ENCODE measurements at regions not wholly inside any gene's neighbourhood (a gene's known extent, or its start where the extent isn't known, plus 50 kb on each side); places are given as distances from the start of the nearest gene placed in this dataset.

DNA sequence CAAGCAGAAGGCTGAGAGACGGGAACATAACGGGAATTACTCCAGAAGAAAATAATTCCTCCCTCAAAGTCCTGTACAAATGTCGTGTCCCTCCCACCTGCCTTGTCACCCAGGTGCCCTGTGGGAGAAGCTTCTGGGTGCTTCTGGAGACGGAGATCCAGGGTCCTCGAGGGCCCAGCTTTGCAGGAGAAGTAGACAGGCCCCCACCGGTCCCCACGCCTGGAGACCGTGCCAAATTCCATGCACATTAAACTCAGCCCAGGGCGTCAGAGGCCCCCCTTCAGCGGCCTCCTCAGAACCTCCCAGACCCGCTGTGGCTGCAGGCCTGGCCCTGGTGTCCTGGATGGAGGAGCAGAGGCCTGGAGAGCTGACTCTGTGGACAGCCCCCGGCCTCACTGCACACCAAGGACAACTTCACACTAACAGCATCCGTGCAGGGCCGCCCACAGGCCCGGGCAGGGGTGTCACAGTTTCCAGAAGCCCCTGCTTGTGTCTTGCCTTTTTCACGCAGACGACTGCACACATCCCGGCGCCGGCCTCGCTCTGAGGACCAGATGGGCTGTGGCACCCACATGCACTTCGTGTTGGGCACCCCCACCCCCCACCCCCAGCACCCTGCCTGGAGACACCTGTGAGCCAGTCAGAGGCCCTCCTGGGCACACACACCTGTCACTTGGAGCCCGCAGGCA, 734.3 kb downstream of the BRD1 start:
- no peak for DNase-seq

DNA sequence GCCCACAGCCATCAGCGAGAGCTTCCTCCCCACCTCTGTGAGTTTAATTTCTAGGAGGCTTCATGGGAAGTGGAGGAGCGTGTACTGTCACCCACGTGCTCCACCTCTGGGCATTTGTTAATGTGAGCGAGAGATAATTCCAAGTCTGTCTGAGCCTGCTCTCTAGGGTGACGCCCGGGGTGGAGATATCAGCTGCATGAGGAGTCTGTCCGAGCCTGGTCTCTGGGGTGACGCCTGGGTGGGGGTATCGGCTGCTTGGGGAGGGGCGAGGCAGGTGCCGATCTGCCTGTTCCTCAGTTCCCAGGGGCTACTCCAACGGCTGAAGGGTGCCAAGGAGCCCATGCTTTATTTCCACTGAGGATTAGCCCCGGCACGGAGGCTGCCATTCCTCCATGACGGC, 735.0 kb downstream of the BRD1 start:
- DNase-seq: no peak

DNA sequence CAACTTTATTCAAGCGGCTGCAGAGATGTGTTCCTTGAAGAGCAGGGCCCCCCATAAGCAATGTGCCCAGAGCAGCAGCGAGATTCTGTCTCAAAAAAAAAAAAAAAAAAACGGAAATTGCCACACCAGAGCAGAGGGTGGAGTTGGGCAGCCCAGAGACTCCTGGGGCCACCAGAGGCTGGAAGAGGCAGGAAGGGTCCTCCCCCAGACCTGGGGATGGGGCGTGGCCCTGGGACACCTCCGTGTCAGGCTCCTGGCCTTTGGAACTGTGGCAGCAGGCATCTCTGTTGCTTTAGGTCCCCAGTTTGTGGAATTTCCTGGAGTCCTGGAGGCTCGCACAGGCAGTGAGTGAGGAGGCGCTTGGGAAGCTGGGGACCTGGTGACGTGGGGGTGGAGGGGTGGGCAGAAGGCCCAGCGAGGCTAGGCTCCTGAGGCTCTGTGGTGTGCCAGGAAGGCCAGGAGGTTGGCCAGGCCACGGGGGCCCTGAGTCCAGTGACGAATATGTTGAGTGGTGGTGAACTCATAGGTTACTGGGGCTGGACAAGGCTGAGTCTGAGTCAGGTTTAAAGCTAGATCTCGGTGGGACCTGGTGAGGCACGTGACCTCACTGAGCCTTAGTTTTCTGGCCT, 735.6 kb downstream of the BRD1 start:
- no peak for DNase-seq

DNA sequence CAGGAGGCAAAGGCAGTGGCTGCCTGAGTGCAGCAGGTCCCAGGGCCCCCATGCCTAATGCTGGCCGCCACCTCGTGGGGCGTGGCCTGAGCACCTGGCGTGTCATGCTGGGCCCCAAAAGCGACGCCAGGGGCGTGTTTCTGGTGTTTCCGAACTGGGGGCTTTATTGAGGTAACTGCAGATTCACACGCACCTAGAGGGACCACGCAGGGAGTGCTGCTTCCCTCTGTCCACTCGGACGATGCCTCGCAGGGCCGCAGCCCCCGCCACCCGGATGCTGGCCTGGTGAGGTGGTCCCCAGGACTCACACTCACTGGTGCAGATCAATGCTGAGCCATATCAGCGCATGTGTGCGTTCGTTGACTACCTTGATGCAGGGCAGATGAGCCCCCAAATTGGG, 736.2 kb downstream of the BRD1 start:
- no peak for DNase-seq

DNA sequence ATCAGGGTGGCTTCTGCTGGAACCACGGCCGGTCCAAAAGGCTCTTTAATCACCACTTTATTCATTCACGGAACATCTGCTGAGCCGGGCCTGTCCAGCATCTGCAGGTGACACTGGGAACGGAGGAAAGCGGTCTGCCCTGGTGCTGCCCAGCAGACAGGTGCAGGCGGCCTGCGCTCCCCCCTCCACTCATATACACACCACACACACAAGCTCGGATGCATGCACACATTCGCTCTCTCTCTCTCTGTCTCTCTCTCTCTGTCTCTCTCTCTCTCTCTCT, 736.9 kb downstream of the BRD1 start:
- no peak for DNase-seq

DNA sequence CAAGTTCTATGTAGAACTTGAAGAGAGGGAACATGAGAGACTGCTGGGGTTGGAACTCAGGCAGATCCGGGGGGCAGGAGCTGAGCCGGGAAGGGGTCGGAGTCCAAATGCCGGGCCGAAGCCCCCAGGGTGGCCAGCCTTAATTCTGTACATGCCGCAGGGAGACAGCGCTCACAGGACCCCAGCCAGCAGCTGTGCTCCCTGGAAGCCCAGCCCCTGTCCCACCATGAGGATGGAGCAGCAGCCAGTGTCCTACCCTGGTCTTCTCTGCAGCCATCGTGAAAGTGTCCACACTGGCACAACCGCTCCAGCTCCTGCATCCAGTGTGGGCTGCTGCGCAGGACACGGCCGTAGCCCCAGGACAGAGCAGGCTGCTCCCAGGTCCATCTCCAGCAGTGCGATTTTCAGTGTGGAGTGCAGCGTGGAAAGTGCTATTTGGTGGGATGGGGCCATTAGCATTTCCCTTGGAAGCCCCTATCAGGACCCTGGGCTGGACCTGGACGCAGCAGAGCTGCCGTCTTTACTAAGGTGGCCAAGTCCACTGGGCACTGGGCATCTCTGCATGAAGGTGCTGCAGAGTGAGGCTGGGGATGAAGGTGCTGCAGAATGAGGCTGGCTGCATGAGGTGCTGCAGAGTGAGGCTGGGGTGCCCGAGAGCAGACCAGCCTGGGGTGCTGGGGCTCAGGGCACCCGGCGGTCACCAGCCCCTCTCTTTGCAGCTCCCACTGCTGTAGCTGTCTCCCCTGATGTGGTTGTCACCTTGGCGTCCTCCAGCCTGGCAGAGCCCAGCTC, 737.4 kb downstream of the BRD1 start:
- no peak for DNase-seq

DNA sequence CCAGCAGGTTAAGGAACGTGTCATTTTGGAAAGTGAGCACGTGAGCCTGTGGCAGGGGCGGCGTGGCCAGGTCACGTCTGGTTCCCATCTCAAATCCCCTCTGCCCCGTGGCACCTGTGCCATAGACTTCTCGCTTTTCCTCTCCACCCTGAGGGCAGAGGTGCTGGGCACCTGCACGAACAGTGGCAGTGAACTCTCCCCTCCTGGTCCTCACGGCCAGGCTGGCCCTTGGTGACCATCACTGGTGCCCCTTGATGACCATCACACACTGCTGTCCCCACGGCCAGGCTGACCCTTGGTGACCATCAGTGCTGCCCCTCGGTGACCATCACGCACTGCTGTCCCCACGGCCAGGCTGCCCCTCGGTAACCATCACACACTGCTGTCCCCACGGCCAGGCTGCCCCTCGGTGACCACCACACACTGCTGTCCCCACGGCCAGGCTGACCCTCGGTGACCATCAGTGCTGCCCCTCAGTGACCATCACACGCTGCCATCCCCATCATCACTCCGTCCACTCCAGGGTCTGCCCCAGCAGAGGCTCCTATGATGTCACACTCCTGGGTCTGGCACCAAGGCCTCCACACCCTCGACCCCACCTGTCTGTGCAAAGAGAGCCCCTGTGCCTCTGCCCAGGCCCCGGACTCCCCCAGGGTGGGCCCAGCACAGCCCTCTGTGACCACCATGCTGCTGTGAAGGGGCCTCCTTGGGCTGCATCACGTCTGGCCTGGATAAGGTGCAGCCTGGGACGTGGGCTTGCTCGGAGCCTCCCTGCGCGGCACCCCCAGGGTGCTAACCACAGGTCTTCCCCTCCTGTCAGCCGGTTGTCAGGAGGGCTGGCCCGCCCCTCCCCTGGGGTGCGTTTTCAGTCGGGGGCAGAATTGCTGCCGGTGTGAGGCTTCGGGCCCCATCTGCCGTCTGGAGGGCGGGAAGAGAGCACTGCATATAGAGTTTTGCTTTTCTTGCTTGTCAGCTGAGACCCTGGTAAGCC, 738.6 kb downstream of the BRD1 start:
- no peak for DNase-seq

DNA sequence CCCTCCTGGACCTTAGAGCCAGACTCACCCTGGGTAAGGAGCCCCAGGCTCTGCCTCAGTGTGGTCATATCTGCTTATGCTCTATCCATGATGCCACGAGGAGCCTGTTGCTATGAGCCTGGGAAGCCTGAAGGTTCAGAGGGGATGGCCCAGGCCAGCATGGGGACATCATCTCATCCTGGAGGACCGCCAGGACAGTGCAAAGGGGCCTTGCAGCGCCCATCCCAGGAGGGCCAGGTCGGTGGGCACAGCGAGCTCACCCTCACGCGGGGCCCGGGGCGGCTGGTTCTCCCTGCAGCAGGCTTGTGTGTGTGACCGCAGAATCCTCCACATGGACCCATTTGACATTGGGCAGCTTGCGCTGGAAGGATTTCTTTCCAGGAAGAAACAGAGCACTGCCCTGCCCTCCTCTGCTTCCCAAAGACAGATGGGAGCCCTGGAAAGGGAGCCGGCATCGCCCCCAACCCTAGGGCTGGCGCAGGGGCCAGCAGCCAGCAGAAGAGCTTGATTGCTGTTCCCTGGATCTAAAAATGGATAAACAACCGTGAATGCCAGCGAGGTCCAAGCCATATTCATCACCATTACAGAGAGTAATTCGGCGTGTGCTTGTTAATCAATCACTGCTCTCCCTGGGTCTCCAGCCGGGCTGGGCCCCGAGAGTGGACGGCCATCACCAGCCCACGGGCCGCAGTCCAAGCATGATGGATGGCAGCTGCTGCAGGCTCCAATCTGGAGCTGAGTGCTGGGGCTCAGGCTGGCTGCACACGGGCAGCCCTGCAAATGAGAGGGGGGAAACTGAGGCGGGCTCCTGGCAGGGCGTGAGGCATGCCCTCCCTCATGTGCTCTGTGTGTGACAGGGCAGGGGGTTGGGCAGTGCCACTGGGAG, 739.7 kb downstream of the BRD1 start:
- DNase-seq: no peak

DNA sequence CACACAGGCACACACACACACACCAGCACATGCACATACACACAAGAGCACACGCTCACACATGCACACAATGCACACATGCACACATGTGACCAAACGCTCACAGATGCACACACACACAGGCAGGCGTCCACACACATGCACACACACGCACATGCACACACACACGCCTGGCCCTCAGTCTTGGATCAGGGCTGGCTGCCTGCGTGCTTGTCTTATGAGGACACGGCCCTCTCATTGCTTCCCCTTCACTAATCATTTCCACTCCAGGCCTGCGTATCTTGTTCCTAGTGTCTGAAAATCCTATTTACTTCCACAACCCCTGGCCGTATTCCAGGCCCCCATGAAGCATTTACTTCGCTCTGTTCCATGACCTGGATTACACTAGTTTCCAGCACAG, 740.5 kb downstream of the BRD1 start:
- no peak for DNase-seq

DNA sequence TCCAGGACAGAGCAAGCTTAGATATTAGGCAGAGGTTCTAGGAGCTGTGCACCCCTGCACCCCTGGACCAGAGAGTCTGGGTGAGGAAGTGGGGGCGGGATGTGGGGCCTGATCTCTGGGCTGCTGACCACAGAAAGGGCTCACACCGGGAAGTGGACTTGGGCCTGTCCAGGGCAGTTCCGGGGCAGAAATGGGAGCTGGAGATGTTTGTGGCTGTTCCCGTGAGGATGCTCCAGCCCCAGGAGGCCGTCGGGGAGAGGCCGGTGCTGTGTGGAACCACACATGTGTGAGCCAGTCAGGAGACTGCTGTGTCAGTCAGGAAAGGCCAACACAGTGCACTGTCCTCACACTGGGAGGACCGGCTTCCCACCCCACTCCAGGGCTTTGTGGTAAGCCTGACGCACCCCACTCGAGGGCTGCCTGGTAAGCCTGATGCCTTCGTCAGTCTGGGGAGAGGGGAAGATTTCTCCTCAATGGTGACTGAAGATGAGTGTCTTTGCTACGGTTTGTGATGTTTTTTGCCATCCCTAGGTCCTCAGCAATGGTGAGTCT, 741.0 kb downstream of the BRD1 start:
- no peak for DNase-seq

DNA sequence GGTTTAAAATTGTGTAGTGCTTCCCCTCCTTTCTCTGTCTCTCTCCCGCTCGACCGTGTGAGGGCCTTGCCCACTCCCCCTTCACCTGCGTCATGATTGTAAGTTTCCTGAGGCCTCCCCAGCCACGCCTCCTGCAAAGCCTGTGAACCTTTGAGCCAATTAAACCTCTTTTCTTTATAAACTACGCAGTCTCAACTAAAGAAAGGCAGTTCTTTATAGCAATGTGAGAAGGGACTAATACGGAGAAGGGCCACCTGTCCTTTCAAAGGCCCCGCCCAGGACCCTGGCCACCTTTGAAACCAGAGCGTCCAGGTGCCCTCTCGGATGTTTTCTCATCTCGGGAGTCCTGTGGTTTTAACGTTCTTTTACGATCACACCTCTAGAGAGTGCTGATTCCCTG, 741.5 kb downstream of the BRD1 start:
- DNase-seq: no peak

DNA sequence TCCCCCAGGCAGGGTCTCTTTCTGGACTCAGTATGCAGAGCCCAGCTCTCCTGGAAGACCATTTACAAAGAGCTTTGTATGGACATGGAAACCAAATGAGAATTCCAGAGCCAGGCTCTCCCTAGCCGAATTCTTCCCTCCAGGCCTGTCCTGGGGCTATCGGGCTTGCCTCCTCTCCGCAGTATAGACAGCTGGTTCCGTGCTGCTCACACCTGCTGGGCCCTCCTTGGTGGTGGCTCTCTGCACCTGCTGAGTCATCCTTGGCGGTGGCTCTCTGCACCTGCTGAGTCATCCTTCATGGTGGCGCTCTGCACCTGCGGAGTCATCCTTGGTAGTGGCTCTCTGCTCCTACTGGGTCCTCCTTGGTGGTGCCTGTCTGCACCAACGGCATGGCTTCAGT, 743.5 kb downstream of the BRD1 start:
- no peak for DNase-seq

DNA sequence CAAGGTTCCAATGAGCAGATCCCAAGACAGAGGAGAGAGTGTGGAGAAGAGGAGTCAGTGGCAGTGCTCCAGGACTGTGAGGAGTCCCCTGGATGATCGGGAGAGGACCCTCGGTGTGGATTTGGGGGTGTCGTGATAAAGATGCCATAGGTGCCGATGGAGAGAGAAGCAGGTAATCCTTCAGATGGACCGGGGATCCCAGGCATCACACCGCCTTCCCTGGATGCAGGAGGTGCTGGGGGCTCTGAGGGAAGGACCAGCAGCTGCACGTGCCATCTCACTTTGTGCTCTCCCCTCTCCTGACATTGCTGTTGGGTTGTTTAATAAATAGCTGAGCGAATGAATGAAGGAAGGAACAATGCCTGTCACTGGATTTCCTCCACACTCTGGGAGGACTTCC, 744.1 kb downstream of the BRD1 start:
- no peak for DNase-seq

DNA sequence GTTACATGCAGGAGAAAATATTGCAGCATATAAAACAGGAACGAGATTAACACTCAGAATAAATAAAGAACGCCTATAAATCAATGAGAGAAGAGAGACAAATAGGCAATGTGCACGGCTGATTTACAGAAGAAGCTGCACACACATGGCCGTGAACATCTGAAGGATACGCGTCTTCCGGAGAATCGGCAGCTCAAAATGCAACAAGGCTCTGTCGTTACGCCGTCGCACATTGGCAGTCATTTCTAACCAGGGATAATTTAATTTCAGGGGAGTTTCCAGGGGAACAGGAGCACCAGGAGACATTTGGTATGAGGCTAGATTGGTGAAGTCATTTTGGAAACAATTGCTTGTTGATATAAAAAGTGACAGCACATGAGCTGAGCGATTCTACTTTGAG, 745.2 kb downstream of the BRD1 start:
- no peak for DNase-seq

DNA sequence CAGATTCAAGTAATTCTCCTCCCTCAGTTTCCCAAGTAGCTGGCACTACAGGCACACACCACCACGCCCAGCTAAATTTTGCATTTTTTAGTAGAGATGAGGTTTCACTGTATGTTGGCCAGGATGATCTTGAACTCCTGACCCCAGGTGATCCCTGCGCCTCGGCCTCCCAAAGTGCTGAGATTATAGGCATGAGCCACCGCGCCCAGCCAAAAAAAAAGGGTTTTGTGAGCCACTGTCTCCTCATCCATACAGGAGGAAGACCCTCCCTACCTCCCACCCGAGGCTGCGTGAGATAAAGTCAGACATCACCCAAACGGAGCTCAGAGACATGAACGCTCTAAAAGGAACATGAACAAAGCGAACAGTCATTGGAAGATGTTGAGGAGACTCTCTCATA, 745.7 kb downstream of the BRD1 start:
- DNase-seq: no peak

DNA sequence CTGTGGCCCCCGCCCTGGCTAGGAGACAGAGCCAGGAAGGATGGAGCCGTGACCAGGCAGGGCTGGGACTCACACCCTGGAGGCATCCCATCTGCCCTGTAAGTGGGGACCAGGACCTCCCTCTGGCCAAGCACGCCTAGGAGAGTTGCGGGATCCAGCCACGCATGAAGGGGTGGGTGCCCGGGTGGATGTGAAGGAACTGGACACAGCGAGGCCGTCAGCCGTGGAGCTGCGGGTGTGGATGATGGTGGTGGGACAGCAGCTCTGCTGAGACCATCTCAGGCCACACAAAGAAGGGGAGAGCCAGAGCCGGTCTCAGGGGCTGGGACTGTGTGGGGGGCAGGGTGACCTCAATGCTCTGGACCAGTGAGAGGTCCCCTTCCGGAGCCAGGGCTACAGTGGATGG, 746.4 kb downstream of the BRD1 start:
- DNase-seq: no peak

DNA sequence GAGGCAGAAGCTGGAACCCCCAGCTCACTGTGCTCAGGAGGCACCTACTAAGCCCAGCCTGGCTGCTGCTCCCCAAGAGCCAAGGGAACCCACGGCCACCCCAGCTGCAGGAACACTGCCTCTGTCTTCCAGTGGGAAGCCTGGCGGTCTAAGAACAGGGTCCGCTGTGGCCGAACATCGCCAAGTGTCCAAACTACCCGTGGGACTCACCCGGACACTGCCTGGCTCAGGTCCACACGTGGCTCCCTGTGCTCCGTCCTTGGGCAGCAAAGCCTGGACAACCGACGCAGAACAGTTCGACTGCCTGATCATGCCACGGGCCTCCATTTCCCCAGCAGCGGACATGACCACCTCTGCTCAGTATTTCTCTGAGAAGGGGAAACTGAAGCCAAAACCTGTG, 747.0 kb downstream of the BRD1 start:
- no peak for DNase-seq

DNA sequence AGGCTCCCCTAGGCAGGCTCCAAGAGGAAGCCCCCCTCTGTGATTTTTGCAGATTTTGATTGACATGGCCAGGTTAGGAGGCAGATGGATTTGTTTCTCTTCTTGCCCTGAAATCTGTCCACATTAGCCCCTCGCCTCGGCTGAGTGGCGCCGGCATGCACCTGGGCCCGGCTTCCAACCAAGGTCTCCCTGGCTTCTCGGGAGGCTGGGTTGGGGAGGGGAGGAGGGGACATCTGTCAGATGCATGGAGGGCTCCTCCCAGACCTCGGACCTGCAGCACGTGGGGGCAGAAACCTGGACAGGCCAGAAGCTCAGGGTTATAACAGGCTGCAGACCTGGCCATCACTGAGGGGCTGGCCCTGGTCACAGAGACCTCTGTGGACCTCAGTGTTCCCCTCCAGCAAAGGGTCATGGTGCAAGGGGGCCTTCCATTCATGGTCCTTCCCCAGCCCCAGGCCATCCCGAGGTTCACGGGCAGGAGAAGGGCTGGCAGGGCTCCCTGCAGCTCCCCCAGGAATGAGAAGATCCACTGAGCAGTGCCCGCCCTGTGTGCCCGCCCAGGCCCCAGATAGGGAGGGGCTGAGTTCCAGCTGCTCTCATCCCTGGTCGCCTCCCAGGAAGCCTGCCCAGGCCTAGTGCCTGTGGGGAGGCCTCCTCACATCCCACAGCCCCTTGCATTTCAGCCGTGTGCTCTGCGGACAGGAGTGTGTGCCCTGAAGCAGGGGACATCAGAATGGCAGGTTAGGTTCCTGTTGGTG, 747.8 kb downstream of the BRD1 start:
- no peak for DNase-seq

DNA sequence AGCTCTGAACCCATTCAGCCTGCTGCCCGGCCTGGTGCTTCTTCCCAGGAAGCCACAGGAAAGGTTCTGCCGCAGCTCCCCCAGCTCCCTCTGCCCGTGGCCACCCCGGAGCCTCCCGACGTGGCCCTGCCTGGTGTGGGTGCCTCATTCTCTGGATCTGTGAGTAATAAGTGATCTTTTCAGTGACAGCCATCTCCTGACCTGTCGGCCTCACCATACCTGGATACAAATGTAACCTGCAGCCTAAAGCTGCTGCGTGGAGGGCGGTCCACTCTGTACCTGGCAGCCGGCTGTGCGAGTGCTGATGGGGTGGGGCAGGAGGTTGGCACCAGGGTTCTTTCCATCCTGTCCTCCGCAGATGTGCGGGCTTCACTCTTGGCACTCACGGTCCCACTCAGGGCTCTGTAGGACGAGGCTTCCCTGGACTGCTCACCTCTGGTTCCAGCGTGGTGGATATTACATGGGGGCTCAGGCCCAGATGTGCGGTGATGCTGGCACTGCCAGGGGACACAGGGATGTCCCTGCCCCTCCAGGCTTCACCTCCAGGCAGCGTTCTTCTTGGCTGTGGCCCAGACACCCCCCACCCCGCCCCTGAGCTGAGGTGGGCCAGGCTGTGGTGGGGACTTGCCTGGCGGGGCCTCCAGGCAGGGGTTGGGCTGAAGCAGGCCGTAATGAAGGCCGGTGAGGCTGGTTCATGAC, 748.5 kb downstream of the BRD1 start:
- DNase-seq: no peak

DNA sequence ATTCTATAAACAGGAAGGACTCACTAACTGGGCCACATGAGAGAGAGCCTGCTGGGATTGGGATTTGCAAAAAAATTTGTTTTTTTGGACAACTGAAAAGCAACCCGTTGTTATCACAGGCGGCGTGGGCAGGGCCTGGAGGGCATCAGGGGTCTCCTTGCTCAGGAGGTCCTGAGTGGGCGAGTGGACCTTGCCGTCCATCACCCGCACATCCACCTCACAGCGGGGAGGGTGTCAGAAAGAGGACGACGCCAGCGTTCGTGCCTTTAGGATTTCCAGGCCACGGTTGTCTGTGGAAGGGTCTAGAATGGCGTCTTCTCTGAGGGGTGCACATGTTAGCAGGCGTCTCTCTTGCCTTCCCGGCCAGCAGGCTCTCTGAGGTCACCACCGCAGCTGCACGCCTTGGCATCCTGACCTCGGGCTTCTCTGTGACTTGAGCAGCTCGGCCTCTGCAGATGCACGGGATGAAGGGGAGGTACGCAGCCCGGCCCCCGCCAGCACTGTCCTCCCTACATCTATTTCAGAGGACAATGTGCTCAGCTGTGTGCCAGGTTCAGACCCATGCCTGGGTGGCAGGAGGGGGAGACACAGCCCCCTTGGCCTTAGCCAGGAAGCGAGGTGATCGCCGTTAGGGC, 749.5 kb downstream of the BRD1 start:
- no peak for DNase-seq

All from 8988T (cell line).